ENCODE measurements at regions not wholly inside any gene's neighbourhood (a gene's known extent, or its start where the extent isn't known, plus 50 kb on each side); places are given as distances from the start of the nearest gene placed in this dataset.

- DNase-seq, result no peak
These were observed 215.3 kb upstream of the TOPAZ1 start for GRCh38 chr3:44026220-44026865.

- DNase-seq, result no peak
These were observed 212.6 kb upstream of the TOPAZ1 start for GRCh38 chr3:44029100-44029499.

- DNase-seq, result no peak
These were observed 211.4 kb upstream of the TOPAZ1 start for GRCh38 chr3:44030285-44030684.

GRCh38 chr3:44030687-44031305 lies 210.9 kb upstream of the TOPAZ1 start:
- DNase-seq, result no peak

GRCh38 chr3:44031387-44032380 lies 210.0 kb upstream of the TOPAZ1 start:
- no peak for DNase-seq

GRCh38 chr3:44032487-44032886 lies 209.2 kb upstream of the TOPAZ1 start:
- DNase-seq, result no peak

- no peak for DNase-seq
These were observed 208.6 kb upstream of the TOPAZ1 start for GRCh38 chr3:44033123-44033522.

- no peak for DNase-seq
These were observed 204.8 kb upstream of the TOPAZ1 start for GRCh38 chr3:44036850-44037249.

GRCh38 chr3:44039006-44039405 lies 202.7 kb upstream of the TOPAZ1 start:
- DNase-seq, result no peak

- no peak for DNase-seq
These were observed 200.0 kb upstream of the TOPAZ1 start for GRCh38 chr3:44041726-44042125.

- DNase-seq, result no peak
These were observed 198.9 kb upstream of the TOPAZ1 start for GRCh38 chr3:44042772-44043171.

- no peak for DNase-seq
These were observed 196.0 kb upstream of the TOPAZ1 start for GRCh38 chr3:44045476-44046275.

- no peak for DNase-seq
These were observed 193.9 kb upstream of the TOPAZ1 start for GRCh38 chr3:44047796-44048195.

GRCh38 chr3:44048196-44048924 lies 193.3 kb upstream of the TOPAZ1 start:
- no peak for DNase-seq

- DNase-seq, result no peak
These were observed 192.7 kb upstream of the TOPAZ1 start for GRCh38 chr3:44048949-44049348.

GRCh38 chr3:44050101-44050500 lies 191.6 kb upstream of the TOPAZ1 start:
- DNase-seq, result no peak

- DNase-seq, result no peak
These were observed 190.8 kb upstream of the TOPAZ1 start for GRCh38 chr3:44050867-44051266.

GRCh38 chr3:44055951-44056350 lies 185.7 kb upstream of the TOPAZ1 start:
- DNase-seq, result no peak

- no peak for DNase-seq
These were observed 185.0 kb upstream of the TOPAZ1 start for GRCh38 chr3:44056446-44057240.

- DNase-seq, result no peak
These were observed 183.4 kb upstream of the TOPAZ1 start for GRCh38 chr3:44058022-44058867.
